PC-3 (cell line): ENCODE measurements at regions not wholly inside any gene's neighbourhood (a gene's known extent, or its start where the extent isn't known, plus 50 kb on each side); places are given as distances from the start of the nearest gene placed in this dataset.

Experiments used
- ATAC-seq: fragments of 200-7000 bp; cut with Tn5 transposase; 2 replicates; pipeline ENCODE4 v1.9.1; 2020; ENCODE audit warnings: mild to moderate bottlenecking, moderate library complexity
- BruUV-seq: library from RNA; stranded (reverse); fragments of 400-500 nt; replicated peaks from 2 replicates; lab custom pipeline; 2021; lab: Mats Ljungman, UMichigan
- CTCF ChIA-PET: fragments of 300-600 bp; sonication (Branson Sonifier 250); formaldehyde crosslinking; loops from one replicate; lab custom pipeline; 2022; ENCODE audit warnings: antibody characterized with exemption; lab: Charles Lee
- POLR2A ChIA-PET: fragments of 300-600 bp; sonication (Branson Sonifier 250); formaldehyde crosslinking; loops from one replicate; lab custom pipeline; 2022; ENCODE audit warnings: antibody characterized with exemption; ENCODE audit not compliant: unreplicated experiment; lab: Charles Lee
- DNase-seq: peaks from one replicate; pipeline ENCODE4 v3.0.0-alpha.2; 2015
- H2AFZ ChIP-seq: fragments of 300-600 bp; sonication (generic); 2 replicates; pipeline ENCODE4 v1.6.0; 2016; ENCODE audit warnings: antibody characterized with exemption, low read length
- H3F3A ChIP-seq: fragments of 300-600 bp; sonication (generic); one replicate; pipeline ENCODE4 v1.6.0; 2017; ENCODE audit warnings: antibody characterized with exemption, low read length, control low read depth, mild to moderate bottlenecking; ENCODE audit not compliant: unreplicated experiment
- H3K27ac ChIP-seq: fragments of 300-600 bp; sonication (generic); 2 replicates; pipeline ENCODE4 v1.5.1; 2016; ENCODE audit warnings: mild to moderate bottlenecking, low read length
- H3K27me3 ChIP-seq: fragments of 300-600 bp; sonication (generic); 2 replicates; pipeline ENCODE4 v1.6.1; 2016; ENCODE audit warnings: low read length, mixed read lengths
- H3K36me3 ChIP-seq: fragments of 300-600 bp; sonication (generic); 2 replicates; pipeline ENCODE4 v1.6.1; 2016; ENCODE audit warnings: low read depth, mixed run types, low read length, mixed read lengths
- H3K4me1 ChIP-seq: fragments of 300-600 bp; sonication (generic); 2 replicates; pipeline ENCODE4 v1.5.1; 2016; ENCODE audit warnings: low read length; ENCODE audit not compliant: insufficient read depth
- H3K4me2 ChIP-seq: fragments of 300-600 bp; sonication (generic); 2 replicates; pipeline ENCODE4 v1.6.0; 2016; ENCODE audit warnings: low read length
- H3K4me3 ChIP-seq: fragments of 300-600 bp; sonication (generic); 2 replicates; pipeline ENCODE4 v1.5.1; 2016; ENCODE audit warnings: mild to moderate bottlenecking, low read length, mixed read lengths
- H3K79me2 ChIP-seq: fragments of 300-600 bp; sonication (generic); 2 replicates; pipeline ENCODE4 v1.6.1; 2017; ENCODE audit warnings: low read length, mixed read lengths
- H3K9ac ChIP-seq: fragments of 300-600 bp; sonication (generic); 2 replicates; pipeline ENCODE4 v1.6.0; 2016; ENCODE audit warnings: mild to moderate bottlenecking, low read length
- H3K9me2 ChIP-seq: fragments of 300-600 bp; sonication (generic); replicated peaks from 2 replicates; pipeline ENCODE4 v1.6.1; 2016; ENCODE audit warnings: mixed run types, low read length, mixed read lengths
- H3K9me3 ChIP-seq: fragments of 300-600 bp; sonication (generic); 2 replicates; pipeline ENCODE4 v1.6.1; 2016; ENCODE audit warnings: low read length, mixed read lengths
- H4K20me1 ChIP-seq: fragments of 300-600 bp; sonication (generic); 2 replicates; pipeline ENCODE4 v1.6.1; 2016; ENCODE audit warnings: low read length, mixed read lengths
- EZH2 ChIP-seq: fragments of 300-600 bp; sonication (generic); IDR thresholded peaks from one replicate; pipeline ENCODE4 v1.6.1; 2017; ENCODE audit warnings: antibody characterized with exemption, mild to moderate bottlenecking, low read length; ENCODE audit not compliant: unreplicated experiment
- EZH2phosphoT487 ChIP-seq: fragments of 300-600 bp; sonication (generic); IDR thresholded peaks from 2 replicates; pipeline ENCODE4 v1.6.1; 2018; ENCODE audit warnings: mild to moderate bottlenecking, antibody characterized with exemption, low read length, borderline replicate concordance
- intact Hi-C: fragments of 100-400 bp; cut with micrococcal nuclease; formaldehyde crosslinking; loops from 2 replicates; pipeline ENCODE4 v1.9.0; 2023
- TF ChIP-seq, protein P1 (sequence below): fragments of 300-600 bp; sonication (generic); conservative IDR thresholded peaks from 2 replicates; pipeline ENCODE4 v1.5.1; 2017; ENCODE audit warnings: antibody characterized with exemption, low read depth, mild to moderate bottlenecking, low read length

DNA sequence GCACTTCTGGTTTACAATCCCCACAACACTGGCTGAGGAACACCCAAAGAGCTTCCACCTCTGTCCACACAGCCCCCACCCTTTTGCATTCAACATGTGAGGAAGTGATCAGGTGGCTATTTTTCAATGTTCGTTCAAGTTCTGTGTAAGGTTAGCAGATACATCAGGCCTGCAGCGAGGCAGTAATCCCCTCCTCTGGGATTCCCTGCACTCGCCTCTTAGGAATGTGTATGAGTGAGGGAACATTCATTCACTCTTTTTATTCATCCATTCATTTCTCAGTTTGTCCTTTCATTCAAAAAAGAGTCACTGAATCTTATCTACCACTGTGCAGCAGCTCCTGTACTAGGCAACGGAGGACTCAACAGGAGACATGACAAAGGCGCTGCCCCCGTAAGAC lies 236.4 kb upstream of the PRDM1 start:
- Histone ChIP-seq H3K9ac (no peak overlapping the region), H3F3A (no peaks in the 10 kb centered on the region), H3K27me3 (no peaks in the 10 kb centered on the region), H3K9me3 (no peaks in the 10 kb centered on the region), H3K27ac (no peak overlapping the region), H2AFZ (no peak overlapping the region), H3K4me1 (no peaks in the 10 kb centered on the region), H3K9me2 (no peaks in the 10 kb centered on the region), H3K4me2 (no peak overlapping the region), H3K4me3 (no peak overlapping the region), H4K20me1 (no peaks in the 10 kb centered on the region), H3K79me2 (no peaks in the 10 kb centered on the region), H3K36me3 (no peaks in the 10 kb centered on the region)
- BruUV-seq, result no TSS peak
- CTCF ChIA-PET, result no interaction called here
- POLR2A ChIA-PET, result no interaction called here
- no peak for TF ChIP-seq EZH2phosphoT487
- TF ChIP-seq EZH2, result no peak
- TF ChIP-seq, protein P1, sequence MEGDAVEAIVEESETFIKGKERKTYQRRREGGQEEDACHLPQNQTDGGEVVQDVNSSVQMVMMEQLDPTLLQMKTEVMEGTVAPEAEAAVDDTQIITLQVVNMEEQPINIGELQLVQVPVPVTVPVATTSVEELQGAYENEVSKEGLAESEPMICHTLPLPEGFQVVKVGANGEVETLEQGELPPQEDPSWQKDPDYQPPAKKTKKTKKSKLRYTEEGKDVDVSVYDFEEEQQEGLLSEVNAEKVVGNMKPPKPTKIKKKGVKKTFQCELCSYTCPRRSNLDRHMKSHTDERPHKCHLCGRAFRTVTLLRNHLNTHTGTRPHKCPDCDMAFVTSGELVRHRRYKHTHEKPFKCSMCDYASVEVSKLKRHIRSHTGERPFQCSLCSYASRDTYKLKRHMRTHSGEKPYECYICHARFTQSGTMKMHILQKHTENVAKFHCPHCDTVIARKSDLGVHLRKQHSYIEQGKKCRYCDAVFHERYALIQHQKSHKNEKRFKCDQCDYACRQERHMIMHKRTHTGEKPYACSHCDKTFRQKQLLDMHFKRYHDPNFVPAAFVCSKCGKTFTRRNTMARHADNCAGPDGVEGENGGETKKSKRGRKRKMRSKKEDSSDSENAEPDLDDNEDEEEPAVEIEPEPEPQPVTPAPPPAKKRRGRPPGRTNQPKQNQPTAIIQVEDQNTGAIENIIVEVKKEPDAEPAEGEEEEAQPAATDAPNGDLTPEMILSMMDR, result no peak
- DNase-seq (peak; percentile 5), ATAC-seq (no peak)
- intact Hi-C loops, result no loop called here

DNA sequence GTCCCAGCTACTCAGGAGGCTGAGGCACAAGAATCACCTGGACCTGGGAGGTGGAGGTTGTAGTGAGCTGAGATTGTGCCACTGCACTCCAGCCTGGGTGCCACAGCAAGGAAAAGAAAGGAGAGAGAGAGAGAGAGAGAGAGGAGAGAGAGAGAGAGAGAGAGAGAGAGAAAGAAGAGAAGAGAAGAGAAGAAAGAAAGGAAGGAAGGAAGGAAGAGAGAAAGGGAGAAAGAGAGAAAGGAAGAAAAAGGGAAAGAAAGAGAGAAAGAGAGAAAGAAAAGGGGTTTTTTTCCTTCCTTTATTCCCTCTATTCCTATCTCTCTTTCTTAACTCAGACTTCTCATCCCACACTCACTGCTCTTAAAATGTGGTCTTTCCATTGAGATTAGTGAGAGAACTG lies 238.7 kb upstream of the PRDM1 start:
- Histone ChIP-seq H2AFZ (no peak overlapping the region), H3K4me1 (no peaks in the 10 kb centered on the region), H4K20me1 (no peaks in the 10 kb centered on the region), H3K9ac (no peak overlapping the region), H3K4me2 (no peak overlapping the region), H3K4me3 (no peak overlapping the region), H3K9me2 (no peaks in the 10 kb centered on the region), H3K36me3 (no peaks in the 10 kb centered on the region), H3K79me2 (no peaks in the 10 kb centered on the region), H3K27ac (no peak overlapping the region), H3K9me3 (no peaks in the 10 kb centered on the region), H3F3A (no peaks in the 10 kb centered on the region), H3K27me3 (no peaks in the 10 kb centered on the region)
- intact Hi-C loops, result no loop called here
- DNase-seq (no peak), ATAC-seq (no peak)
- POLR2A ChIA-PET, result no interaction called here
- no TSS peak for BruUV-seq
- TF ChIP-seq, protein P1, result no peak
- TF ChIP-seq EZH2phosphoT487 (no peak), EZH2 (no peak)
- CTCF ChIA-PET, result no interaction called here

DNA sequence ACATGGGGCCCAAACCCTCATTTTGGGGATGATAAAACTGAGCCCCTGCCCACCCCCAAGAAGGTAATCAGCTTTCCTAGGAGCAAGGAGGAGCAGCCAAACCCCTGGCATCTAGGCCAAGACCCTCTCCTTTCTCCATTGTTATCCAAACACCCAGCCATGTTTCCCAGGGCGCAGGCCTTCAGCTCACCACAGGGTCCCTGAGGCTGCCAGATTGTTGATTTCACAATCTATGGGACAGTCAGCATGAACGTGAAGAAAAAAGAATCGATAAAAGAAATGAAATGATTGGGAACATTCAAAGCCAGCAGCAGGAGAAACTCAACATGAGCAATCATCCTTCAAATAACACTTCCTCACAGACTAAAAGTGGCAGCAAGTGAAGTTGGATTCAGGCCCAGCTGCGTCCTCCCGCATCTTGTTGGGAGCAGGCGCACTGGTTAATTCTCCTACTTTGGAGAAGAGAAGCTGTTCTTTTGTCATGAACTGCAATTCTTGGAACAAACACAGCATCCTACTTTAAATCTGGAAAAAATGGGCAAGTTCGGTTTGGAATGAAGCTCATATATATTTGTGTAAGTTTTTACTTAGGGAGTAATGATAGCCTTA lies 241.8 kb upstream of the PRDM1 start:
- no peaks in the 10 kb centered on the region for H3K79me2 ChIP-seq
- intact Hi-C loops, result no loop called here
- DNase-seq (no peak), ATAC-seq (no peak)
- H2AFZ ChIP-seq, result no peak overlapping the region
- no peaks in the 10 kb centered on the region for H3K9me2 ChIP-seq
- BruUV-seq, result no TSS peak
- H3K4me1 ChIP-seq, result no peaks in the 10 kb centered on the region
- H3K27ac ChIP-seq, result no peak overlapping the region
- no peak overlapping the region for H3K4me3 ChIP-seq
- H3K27me3 ChIP-seq, result no peaks in the 10 kb centered on the region
- H3K9ac ChIP-seq, result no peak overlapping the region
- no peaks in the 10 kb centered on the region for H3K9me3 ChIP-seq
- TF ChIP-seq, protein P1, result no peak
- no peak for TF ChIP-seq EZH2
- no peak for TF ChIP-seq EZH2phosphoT487
- H3F3A ChIP-seq, result no peaks in the 10 kb centered on the region
- H3K4me2 ChIP-seq, result no peak overlapping the region
- H3K36me3 ChIP-seq, result no peaks in the 10 kb centered on the region
- CTCF ChIA-PET, result no interaction called here
- no peaks in the 10 kb centered on the region for H4K20me1 ChIP-seq
- POLR2A ChIA-PET, result no interaction called here
